ENCODE measurements at regions not wholly inside any gene's neighbourhood (a gene's known extent, or its start where the extent isn't known, plus 50 kb on each side); places are given as distances from the start of the nearest gene placed in this dataset.

- no peak for DNase-seq (ENCODE audit: extremely low read depth, low read depth)
Measured at GRCh38 chr12:18897823-18898222, 159.9 kb downstream of the CAPZA3 start.

- peak; percentile 13 for DNase-seq (ENCODE audit: extremely low read depth, low read depth)
Measured at GRCh38 chr12:18898470-18898869, 160.6 kb downstream of the CAPZA3 start.

- DNase-seq (ENCODE audit: extremely low read depth, low read depth): peak; percentile 90
Measured at GRCh38 chr12:18899162-18899561, 161.2 kb downstream of the CAPZA3 start.

GRCh38 chr12:18899678-18900317 is 161.9 kb downstream of the CAPZA3 start:
- DNase-seq (ENCODE audit: extremely low read depth, low read depth): peak; percentile 90

DNA sequence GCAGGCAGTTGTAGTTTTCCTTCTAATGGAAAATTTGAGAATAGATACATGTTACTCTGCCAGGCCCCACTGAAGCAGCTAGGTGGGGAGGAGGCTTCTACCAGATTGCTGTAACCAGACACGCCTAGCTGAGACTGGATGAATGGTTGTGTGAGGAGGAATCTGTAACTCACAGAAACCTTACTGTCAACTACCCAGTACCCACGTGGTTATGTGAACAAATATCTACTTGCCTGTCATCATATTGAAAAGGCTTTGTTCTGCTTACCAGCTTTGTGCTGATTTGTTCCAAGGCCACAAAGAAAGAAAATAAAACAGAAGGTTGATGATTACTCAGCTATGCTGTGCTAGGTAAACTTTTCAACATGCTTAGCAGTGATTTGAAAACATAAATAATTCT is 167.2 kb downstream of the CAPZA3 start:
- peak; percentile 6 for DNase-seq (ENCODE audit: extremely low read depth, low read depth)

- no peak for DNase-seq (ENCODE audit: extremely low read depth, low read depth)
Measured at GRCh38 chr12:18906395-18906794, 168.5 kb downstream of the CAPZA3 start.

- no peak for DNase-seq (ENCODE audit: extremely low read depth, low read depth)
Measured at GRCh38 chr12:18907127-18907526, 169.2 kb downstream of the CAPZA3 start.

DNA sequence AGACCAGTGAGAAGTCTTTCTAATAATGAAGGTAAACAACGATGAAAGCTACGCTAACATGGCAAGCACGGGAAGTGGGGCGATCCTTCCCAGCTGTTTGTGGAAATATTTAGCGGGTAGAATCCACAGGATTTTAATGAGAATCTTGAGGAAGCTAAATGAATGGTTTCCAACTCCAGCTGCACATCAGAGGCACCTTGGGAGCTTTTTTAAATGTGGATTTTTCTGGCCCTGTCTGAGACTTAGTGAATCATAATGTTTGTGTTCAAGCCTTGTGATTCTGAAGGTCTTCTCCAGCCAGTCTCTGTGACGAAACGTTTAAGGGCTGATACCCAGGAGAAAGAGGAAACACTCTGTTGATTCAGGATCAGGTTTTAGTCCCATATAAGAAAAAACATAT is 169.8 kb downstream of the CAPZA3 start:
- no peak for DNase-seq (ENCODE audit: extremely low read depth, low read depth)

GRCh38 chr12:18908191-18908590 is 170.3 kb downstream of the CAPZA3 start:
- DNase-seq (ENCODE audit: extremely low read depth, low read depth): no peak

GRCh38 chr12:18919871-18920511 is 182.1 kb downstream of the CAPZA3 start:
- DNase-seq (ENCODE audit: extremely low read depth, low read depth): no peak

GRCh38 chr12:18922851-18923250 is 184.9 kb downstream of the CAPZA3 start:
- no peak for DNase-seq (ENCODE audit: extremely low read depth, low read depth)

DNA sequence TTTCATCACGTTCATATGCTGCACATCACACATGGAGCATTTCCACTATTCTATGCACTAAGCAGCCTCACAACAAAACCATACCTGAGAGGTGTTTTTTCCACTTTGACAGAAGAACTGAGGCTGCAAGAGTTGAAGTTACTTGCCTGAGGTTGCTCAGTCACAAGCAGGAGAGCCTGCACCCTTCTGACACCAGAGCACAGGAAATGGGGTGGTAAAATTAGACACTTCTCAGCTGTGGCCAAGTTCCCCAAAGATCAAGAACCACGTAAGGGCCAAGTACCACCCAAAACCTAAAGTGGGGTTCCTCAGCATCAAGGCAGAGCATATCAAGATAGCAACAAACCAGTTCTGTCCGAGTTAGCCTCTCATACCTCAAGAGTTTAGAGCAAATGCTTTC is 185.8 kb downstream of the CAPZA3 start:
- no peak for DNase-seq (ENCODE audit: extremely low read depth, low read depth)

- DNase-seq (ENCODE audit: extremely low read depth, low read depth): no peak
Measured at GRCh38 chr12:18926188-18926587, 188.3 kb downstream of the CAPZA3 start.

DNA sequence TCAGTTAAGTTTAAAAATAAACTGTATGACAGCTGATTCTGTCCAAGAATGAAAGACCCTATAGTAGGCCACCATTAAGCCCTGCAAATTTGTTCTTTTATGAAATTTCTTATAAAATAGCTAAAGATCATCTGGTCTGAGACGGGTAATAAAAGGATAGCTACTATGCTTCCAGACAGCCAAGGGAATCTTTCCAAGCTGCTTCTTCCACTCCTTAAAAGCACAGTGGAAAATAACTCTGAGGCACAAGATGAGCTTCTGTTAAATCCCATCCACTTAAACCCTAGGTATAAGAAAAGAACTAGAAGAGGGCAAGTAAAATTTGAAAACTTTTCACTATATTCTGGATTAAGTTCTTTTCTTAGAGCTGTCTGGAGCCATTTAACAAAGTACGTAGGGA is 194.3 kb downstream of the CAPZA3 start:
- DNase-seq (ENCODE audit: extremely low read depth, low read depth): no peak

- no peak for DNase-seq (ENCODE audit: extremely low read depth, low read depth)
Measured at GRCh38 chr12:18932715-18933114, 194.8 kb downstream of the CAPZA3 start.

GRCh38 chr12:18935371-18935965 is 194.1 kb upstream of the PLEKHA5 start:
- no peak for DNase-seq (ENCODE audit: extremely low read depth, low read depth)

DNA sequence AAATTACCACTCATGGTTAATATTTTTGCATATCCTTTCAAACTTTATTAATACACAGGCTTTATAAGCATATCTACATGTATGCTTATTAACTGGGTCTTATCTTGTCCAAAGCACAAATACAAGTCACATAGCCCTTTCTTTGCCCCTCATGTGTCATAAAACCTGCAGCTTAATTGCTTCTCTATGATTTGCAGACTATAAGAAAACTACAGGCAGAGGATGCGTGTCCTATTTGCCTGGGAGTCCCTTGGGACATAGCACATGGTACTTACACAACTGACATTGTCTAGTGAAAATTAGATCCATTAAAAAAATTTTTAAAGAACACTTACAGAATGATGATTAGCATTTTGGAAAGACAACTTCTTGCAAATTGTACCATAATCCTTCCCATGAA is 190.5 kb upstream of the PLEKHA5 start:
- no peak for DNase-seq (ENCODE audit: extremely low read depth, low read depth)

DNA sequence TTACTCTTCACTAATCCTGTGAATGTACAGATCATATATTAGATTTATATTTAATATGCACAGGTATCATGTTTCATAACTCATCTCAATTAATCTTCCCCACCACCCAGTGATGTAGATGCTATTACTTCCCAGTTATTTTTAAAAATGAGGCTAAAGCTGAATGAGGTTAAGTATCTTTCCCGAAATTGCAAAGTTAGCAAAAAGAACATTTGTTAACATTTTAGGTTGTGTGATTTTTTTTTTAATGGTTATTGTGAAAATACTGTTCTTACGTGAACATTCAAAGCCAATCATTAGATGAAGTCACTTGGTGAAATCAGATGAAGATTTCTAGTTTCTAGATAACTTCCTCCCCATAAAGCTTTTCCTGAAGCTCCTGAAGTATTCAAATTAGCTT is 186.9 kb upstream of the PLEKHA5 start:
- no peak for DNase-seq (ENCODE audit: extremely low read depth, low read depth)

DNA sequence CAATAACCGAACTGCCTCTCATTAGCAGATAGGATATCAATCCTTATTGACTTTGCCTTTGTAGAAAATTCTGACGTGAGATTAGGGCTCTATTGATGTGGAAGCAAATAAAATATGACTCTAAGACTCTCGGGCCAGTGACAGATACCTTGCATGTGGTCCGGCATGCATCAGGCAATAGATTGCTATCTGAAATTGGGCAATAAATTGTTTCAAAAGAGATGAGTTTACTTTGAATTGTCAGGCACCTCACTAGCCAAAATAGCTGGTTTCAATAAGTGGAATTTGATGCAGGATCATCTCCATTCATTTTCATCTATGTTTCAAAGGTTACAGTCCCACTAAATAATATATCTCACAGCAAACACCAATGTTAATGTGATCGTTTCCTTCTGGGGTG is 186.3 kb upstream of the PLEKHA5 start:
- no peak for DNase-seq (ENCODE audit: extremely low read depth, low read depth)

- no peak for DNase-seq (ENCODE audit: extremely low read depth, low read depth)
Measured at GRCh38 chr12:18946106-18946505, 183.4 kb upstream of the PLEKHA5 start.

DNA sequence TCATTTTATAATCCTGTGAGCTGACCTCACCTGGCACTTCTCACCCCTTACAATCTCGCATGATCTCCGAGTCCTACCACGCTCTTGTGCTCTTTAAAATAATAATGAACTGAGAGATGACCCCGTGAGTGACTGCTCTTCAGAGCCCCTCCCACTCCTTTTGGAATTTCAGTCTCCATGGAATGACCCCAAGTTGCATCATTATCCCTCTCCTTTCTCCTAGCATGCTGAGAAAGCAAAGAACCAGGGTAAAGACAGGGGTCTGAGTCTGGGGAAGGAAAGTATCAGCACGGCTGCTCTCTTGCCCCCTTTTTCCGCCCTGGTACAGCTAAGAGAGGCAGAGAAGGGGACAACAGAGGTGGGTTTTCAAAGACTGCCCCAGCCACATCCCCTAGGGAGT is 178.3 kb upstream of the PLEKHA5 start:
- peak; percentile 11 for DNase-seq (ENCODE audit: extremely low read depth, low read depth)

GRCh38 chr12:18953505-18953904 is 176.0 kb upstream of the PLEKHA5 start:
- DNase-seq (ENCODE audit: extremely low read depth, low read depth): no peak
